NCI-H226 (cell line): ENCODE measurements at regions not wholly inside any gene's neighbourhood (a gene's known extent, or its start where the extent isn't known, plus 50 kb on each side); places are given as distances from the start of the nearest gene placed in this dataset.

ENCODE experiments used
- DNase-seq: peaks from one replicate; pipeline ENCODE4 v3.0.0-alpha.2; 2015

DNA sequence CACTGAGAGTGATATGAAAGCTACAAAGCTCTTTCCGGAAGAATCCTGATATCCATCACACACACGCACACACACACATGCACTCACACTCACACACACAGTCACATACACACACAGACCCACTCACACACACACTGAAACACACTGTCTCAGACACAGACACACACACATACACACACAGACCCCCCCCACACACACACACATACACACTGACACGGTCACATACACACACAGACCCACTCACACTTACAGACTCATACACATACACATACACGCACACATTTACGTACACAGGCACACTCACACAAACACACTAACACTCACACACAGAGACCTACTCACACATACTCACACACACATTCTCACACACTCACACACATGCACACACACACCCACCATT lies 58.6 kb downstream of the LIG4 start:
- DNase-seq: no peak

DNA sequence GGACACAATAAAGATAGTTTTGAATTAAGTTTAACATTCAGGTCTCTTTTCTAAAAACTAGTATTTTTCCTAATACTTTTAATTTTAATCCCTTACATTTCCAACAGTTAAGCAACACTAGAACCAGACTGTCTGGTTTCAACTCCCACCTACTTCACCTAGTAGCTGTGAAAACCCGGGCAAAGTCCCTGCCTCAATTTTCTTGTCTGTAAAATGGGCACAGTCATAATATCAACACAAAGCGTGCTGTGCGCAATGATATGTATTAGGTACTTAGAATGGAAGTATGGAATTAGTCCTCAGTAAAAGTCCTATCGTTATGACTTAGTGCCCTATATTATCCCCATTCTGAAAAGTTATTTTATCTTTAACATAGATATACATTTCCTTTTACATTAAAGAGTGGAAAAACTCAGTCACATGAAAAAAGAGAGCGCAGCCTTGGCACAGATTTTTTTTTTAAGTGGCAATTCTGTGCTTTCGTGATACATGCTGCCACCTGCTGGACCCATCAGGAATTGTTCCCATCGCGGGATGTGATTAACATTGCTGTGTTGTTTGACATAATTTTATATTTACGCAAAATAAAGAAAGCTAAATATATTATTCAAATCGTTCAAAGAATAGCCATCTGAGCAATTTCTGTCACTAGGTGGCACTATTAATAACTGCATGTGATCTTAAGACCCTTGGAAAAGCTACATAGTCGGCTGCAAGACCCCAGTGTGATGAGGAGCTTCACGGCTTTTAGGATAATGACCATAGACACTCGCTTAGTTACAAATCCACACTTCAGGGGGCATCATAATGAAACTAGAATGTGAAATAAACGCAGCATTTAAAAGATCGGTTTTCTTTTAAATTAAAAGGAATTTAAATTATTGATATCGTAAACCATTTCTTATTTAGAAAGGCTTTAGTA lies 59.9 kb downstream of the LIG4 start:
- DNase-seq: peak; percentile 41

DNA sequence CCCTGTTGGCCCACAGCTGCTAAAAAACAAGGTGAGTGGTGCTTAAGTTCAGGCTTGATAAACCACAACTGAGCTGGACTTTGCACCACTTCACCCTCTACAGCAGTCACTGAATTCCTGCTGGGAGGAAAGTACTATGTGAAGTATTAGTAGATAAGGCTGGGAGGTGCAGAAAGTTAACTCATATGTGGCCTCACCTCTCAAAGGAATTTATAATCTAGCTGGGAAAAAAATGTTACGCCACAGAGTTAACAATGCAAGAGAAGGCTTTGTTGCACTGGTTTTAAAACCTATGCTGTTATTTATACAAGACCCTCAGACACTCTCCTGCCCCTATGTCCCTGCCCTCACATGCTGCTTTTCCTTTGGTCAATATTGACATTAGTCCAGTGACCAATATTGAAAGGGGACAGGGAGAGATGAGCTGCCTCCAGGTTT lies 60.9 kb downstream of the LIG4 start:
- peak; percentile 94 for DNase-seq

DNA sequence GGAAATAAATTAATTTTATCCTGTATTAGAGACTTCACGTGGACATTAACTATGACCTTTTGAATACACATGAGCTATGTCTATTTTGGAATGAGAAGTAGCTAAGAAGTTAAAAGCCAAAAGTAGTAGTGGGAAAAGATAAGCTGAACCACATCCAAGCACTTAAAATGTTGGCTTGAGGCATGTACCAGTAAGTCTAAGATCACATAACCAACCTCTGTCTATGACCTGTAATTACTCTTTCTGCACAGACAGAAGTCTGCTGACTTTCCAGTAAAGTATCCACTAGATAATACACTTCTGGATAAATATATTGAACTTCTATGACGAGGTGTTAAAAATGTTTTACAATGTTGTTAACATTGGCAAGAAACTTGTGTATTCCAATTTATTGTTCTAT lies 68.7 kb downstream of the LIG4 start:
- peak; percentile 49 for DNase-seq

DNA sequence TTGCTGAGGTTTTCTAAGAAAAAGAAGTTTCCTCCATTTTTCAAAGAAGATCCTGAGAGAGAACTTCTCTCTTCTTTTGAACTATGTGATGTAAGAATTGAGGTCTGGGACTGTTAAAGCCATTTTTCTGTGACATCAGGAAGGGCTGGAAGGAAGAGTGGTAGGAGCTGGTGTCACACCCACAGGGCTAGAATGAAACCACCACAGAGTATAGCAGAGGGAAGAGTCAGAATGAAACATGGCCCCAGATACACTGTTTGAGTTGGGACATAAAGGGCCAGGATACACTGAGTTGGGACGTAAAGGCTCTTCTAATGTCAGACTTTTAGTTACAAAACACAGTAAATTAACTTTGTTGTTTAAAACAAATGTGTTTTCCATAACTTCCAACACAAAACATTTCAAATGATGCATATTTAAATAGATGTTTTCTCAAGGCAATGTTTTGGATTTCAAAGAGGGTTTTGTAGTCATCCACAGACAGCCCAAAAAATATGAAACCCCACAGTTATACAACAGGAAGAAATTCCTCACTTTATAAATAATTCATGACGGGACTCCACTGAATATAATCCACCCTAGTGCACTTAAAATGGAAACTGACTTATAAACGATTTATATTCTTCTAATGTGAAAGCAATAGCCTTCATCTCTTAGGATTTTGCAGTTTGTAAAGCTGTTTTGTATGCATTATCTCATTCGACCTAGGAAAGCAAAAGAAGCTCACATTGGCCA lies 72.5 kb downstream of the LIG4 start:
- no peak for DNase-seq

DNA sequence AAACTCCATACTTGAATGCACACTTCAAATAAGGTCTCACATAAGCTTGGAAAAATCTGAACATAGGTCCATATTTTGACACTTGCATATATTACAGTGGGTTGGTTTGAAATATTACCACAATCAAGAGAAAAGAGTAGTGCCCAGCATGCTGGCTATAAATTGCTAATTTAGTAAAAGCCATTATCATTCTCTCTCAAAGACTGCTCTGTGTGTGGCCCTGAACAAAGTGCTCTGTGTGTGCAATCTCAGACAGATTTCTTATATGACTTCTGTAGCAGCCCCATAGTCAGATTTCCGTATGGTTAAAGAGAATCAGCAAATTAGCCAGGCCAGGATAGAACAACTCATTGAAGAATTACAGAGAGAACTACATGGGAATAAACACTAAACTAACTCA lies 78.2 kb downstream of the LIG4 start:
- no peak for DNase-seq

DNA sequence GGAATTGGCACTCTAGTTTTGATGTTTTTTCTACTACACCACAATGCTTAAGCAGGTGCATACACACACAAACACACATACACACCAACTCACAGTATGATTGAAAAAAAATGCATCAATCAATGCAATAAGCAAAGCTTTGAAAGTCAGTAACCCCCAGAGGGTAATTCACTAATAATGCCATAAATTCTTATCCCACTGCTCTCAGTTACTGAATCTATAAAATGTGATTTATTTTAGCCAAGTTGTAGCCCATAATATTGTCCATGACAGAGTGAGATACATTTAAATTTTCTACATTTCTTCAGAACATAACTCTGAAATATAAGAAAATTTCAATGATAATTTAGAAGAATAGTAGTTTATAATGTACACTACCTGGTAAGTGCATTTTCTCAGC lies 87.9 kb downstream of the LIG4 start:
- no peak for DNase-seq

DNA sequence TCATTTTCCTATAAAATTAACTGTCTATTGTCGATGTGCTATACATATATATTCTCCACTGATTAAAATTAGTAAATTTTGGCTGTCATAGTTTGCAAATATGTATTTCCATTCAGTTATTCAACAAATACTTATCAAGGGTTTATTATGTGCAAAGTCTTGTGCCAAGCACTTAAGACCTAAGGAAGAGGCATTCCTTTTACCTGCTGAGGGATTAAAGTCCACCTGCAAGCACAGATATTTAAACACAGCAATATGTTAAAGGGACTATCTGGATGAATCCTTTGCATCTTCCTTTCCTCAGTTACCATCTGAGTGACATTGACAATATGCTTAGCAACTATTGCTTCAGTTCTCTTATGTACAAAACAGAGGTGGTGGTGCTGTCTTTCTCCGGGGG lies 89.3 kb downstream of the LIG4 start:
- no peak for DNase-seq

DNA sequence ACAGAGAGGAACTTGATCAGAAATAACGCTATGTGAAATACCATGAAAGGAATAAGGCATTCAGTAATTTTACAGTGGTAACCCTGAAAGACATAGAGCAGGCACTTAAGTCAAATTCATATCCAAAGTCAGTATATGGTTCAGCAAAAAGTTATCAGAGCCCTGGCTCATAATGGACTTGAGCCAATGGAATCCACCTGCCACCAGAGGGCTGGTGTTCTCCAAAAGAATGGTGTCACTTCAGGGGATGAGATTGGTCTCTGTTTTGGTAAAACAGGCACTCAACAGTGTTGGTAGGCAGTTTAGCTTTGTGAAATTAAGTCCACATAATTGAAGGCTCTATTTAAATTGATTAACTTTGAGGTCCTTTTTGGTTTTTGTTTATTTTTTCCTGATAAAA lies 93.9 kb downstream of the LIG4 start:
- DNase-seq: no peak

DNA sequence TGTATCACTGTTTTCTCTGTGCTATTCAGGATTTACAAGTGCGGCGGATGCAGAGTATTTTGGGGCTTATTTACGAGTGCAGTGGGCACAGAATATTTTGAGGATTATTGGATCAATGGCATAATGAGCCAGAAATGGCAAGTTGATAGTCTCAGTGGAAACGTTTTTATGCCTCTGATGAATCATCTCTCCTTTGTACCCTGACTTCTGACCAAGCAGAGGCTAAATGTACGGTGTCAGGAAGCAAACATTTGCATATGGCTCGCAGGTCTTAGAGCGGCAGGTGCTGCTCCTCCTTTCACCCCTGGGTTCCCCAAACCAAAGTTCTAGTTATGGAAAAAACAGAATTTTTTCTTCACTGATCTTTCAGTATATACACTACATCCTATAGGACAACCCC lies 94.5 kb downstream of the LIG4 start:
- DNase-seq: no peak

DNA sequence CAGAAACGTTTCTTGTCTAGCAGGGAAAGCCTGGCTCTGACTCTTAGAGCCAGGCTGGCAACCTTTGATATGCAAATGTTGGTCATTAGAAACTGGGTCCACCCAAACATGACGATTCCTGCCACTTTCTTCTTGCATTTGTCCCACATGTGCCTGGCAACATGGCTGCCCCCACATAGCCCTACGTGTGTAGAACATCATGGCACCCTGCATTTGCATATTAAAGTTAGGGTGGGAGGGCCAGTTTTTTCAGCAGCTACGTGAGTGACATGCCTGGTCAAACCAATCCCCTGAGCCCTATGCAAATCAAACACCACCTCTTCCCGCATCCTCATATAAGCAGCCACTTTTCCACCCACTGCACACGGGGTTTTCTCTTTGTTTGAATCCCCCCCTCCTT lies 95.0 kb downstream of the LIG4 start:
- no peak for DNase-seq

DNA sequence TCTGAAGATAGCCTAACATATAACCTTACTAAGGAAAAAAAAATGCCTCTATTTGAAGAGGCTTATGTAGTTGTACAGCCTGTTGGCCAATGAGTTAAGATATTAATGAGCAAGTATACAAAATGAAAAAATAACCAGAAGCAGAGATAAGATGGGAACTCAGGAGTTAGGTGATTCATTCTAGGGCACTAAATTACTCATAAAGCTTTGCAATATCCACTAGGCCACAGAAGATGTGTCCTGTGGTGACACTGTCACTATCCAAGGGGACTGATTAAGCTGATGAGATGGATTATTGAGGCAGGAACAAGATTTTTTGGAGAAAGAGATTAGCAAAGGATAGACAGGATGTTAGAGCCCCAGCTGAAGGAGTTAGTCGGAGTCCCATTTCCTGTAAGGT lies 99.6 kb downstream of the LIG4 start:
- DNase-seq: peak; percentile 13

DNA sequence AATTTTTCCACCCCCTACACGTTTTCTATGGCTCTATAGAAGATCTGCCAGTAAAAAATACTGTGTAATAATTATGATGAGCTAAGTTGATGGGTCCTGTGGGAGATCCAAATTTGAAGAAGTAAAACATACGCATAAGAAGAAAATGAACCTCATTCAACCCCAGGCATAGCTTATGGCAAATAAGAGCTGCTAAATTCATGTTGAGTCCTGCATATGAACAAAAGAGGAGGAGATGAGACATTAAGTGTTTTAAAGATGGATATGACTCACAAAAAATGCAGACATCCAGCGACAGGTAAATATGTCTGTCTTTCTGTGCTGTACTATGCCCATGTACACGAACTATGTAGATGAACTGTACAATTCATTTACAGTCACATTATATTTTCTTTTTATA lies 101.9 kb downstream of the LIG4 start:
- DNase-seq: no peak

DNA sequence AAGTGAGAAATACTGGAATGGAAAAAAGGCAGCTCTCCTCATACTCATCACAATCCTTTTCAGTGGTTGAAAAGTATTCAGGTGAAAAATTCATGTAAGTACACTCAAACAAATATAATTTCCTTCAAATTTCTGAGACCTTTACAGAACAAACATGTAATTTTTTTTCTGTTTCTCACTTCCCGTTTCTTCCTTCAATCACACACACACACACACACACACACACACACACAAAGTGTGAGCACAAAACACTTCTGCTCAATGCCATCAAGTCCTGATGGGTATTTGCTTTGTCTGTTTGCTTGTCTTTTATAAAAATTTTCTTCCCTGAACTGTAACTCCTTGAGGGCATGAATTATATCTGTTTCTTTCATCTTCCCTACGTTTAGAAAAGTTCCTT lies 110.6 kb downstream of the LIG4 start:
- no peak for DNase-seq

DNA sequence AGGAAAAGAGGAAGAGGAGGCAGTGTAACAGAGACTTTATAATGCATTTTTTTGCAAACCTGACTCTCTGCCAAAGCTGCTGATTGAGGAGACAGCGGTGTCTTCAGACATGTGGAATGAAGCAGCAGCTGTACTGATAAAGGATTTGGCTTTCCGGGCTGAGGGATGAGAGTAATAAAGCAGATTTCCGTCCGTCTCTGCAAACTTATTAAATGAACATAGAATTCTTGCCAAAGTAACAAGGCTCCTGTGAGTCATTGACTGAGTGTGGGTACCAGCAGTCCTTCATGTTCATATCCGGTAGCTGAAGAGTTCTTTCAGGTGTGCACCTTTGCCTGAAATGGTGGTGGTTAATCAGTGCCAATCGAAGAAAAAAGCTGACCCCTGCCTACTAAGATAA lies 112.6 kb downstream of the LIG4 start:
- DNase-seq: peak; percentile 82

DNA sequence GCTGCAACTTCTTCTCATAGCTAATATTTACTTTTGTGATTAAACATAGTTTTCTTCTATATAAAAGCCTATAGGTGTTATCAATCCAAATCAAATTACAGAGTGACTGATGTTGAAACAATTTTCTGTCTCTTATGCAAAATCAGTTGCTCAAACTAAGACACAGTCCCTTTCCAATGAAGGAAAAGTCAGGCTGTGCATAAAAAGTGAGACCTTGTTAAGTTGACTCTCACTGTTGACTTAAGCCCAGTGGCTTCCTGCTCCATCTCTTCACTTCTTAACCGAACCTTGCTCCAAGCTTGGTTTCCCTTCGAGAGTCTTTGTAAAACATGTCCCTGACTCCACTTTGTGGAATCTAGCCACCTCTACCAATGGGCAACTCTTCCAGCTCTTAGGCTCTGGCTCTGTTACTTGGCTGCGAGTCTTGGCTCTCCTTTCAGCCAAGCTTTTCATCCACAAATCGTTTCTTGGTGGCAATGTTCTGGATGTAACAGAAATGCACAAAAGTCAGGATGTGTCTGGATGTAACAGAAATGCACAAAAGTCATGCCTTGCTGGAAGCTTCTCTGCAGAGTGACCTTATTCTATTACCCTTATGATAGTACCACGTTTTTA lies 118.9 kb downstream of the LIG4 start:
- DNase-seq: no peak

DNA sequence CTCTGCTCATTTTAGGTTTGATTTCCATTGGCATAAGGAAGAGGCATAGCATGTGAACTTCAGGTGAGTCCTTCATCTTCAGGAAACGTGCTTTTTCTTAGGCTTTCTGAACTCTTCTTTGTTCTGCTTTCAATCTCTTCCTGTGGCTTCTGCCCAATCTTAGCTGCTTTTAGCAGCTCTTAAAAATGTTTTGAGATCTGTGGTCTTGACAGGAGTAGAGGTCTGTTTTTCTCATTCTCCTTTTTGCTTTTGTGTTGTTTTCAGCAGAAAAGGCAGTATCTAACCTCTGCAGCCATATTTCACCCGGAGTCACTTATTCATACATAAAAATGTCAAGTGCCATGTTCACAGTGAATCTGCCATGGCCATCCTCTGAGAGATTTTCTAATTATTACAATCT lies 120.3 kb downstream of the LIG4 start:
- no peak for DNase-seq

DNA sequence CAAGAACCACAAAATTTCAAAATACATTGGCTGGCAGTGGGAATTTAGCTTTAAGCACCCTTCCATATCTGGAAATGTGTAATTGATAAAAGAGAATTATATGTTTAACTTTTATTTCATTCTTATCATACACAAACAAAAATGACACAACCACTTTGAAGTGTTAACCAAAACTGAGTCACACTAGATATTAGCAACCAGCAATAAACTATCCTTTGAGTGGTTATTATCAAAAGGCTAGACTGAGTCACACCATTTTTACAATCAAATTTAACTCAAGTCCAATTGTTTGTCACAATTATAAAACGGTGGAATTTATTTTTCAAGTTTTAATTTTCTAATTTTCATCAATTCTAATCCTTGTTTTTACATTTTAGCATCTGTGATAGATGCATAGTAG lies 121.7 kb downstream of the LIG4 start:
- DNase-seq: peak; percentile 18

DNA sequence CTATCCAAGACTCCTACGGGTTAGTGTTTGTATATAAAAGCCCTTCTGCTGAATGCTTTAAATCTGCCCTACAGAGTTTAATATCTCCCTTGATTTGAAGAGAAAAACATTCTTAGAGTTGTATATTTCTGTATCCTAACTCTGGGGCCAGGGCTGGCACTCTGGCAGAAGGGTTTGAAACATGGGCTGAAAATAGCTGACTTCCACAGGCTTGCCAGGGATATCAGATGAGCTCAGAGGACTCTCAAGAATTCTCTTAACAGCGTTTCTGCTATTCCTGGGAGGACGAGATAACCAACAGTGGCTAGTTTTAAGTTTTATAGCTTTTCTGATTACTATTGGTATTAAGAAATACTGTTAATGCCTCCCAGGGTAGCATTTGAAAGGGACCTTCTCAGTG lies 127.5 kb downstream of the LIG4 start:
- no peak for DNase-seq

DNA sequence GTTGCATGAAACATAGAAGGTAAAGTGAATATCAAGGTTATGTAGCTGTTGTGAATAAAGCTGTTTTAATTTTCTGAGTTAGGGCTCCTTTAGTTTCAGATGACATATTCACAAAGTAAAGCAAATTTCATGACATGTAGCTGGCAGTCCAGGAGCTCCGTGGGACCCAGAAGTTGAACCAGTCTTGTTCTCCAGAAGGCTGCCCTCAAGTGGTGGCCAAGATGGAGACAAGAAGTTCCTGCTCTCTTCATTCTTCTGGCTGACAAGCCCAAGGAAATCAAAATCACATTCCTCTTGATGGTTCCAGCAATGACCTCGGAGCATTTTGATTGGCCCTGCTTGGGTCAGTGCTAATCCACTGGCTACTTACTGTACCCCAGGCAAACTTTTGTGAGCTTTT lies 128.7 kb downstream of the LIG4 start:
- no peak for DNase-seq

DNA sequence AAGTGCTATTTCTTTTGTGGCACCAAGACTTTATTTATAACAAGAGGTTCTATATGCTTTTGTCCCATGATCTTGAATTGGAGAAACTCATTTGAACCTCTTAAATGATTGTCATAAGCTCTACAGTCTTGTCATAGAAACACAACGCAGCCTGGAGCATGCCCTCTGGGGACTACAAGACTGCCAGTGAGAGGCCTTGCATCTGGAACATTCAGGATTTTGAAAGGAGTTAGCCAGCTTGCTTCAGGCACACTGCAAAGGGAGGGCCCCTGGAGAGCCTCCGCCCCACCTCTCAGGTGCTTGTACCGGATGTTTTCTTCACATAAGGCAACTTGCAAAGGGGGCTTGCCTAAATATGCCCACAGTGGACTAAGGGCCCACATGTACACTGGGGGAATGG lies 130.5 kb downstream of the LIG4 start:
- DNase-seq: no peak

DNA sequence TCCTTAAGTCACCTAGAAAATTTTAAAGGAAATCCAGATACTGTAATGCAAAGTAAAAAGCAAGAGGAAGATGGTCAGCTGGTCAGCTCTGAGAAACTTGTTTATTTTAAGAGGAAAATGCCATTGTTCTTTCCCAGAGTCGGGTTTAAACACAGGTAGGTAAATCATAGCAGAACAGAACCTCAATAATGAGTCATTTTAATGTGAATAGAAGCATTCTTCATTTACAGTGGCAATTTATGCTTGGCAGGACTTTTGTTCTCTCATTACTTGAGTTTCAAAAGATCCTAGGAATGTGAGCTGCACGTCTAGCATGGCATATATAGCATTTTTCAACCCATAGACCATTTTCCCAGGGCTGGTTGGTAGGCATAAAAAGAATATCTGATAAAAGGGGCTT lies 132.3 kb downstream of the LIG4 start:
- no peak for DNase-seq

DNA sequence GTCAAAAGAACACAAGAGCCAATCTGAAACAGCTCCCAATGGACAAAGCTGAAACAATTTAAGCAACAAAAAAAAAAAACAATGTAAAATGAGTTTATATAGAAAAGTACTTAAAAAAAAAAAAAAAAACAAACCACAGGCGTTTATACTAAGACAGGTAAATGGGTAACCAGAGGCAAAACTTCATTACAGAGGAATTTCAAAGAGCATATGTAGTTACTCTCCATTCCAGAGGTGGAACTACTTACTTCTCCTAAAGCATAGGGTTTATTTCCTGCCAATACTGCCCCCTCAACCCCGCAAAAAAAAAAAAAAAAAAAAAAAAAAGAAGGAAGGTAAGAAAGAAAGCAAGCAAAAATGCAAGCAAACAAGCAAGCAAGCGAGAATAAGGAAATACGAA lies 132.9 kb downstream of the LIG4 start:
- no peak for DNase-seq

DNA sequence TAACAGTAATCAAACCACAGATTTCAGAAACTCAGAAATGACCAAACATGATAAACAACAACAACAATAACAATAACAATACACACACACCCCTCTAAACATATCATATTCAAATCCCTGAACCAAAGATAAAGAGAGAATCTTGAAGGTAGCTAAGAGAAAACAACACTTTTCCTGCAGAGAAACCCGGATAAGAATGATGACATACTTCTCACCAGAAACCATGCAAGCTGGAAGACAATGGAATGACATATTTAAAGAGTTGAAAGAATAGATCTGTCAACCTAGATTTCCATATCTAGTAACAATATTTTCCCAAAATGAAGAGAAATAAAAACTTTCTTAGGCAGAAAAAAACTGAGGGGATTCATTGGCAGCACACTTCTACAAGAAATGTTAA lies 138.1 kb downstream of the LIG4 start:
- no peak for DNase-seq
